Tibial nerve (tissue), 4 donors: ENCODE measurements at regions not wholly inside any gene's neighbourhood (a gene's known extent, or its start where the extent isn't known, plus 50 kb on each side); places are given as distances from the start of the nearest gene placed in this dataset.

ENCODE experiments used
- DNase-seq, 2 donors: peaks; one replicate each; pipeline ENCODE4 v3.0.0-alpha.2; 2019; ENCODE audit warnings: low spot score in 2 of 2
- H3K27ac ChIP-seq, 4 donors: fragments of 200-600 bp; sonication (generic) in 3 of 4; one replicate each; pipeline ENCODE4 v1.5.1; 2017 to 2019; ENCODE audit warnings: mild to moderate bottlenecking in 1 of 4
- H3K27me3 ChIP-seq, 2 donors: fragments of 200-600 bp; sonication (generic) in 1 of 2; one replicate each; pipeline versions ENCODE4 v1.5.1 to v1.6.0; 2017 to 2019
- H3K36me3 ChIP-seq, 3 donors: fragments of 200-600 bp; sonication (generic); one replicate each; pipeline ENCODE4 v1.5.1; 2018 to 2019
- H3K4me1 ChIP-seq, 4 donors: fragments of 200-600 bp; sonication (generic) in 3 of 4; one replicate each; pipeline ENCODE4 v1.5.1; 2017 to 2019
- H3K4me3 ChIP-seq, 4 donors: fragments of 200-600 bp; sonication (generic) in 3 of 4; one replicate each; pipeline ENCODE4 v1.5.1; 2017 to 2019; ENCODE audit warnings: mild to moderate bottlenecking in 1 of 4, moderate library complexity in 1 of 4
- H3K9me3 ChIP-seq, 4 donors: fragments of 200-600 bp; sonication (generic) in 3 of 4; one replicate each; pipeline ENCODE4 v1.5.1; 2017 to 2019
- EP300 ChIP-seq, 2 donors: sonication (generic); formaldehyde crosslinking; IDR thresholded peaks; one replicate each; pipeline ENCODE4 v1.6.1; 2017; ENCODE audit warnings: antibody characterized with exemption in 2 of 2, mild to moderate bottlenecking in 1 of 2
- POLR2A ChIP-seq, 2 donors: fragments of 450-650 bp; IDR thresholded peaks; one replicate each; pipeline ENCODE4 v1.6.1; 2017; ENCODE audit warnings: antibody characterized with exemption in 2 of 2, mild to moderate bottlenecking in 2 of 2, moderate library complexity in 2 of 2
- WGBS, 2 donors: methylation state at CpG; one replicate each; pipeline ENCODE4 v1.1.5; 2018; 5-methylcytosine and 5-hydroxymethylcytosine counted together
- TF ChIP-seq, protein P1 (sequence below), 5 experiments: fragments of 200-600 bp in 3 of 5; fragments of 450-650 bp in 2 of 5; sonication (generic) in 3 of 5; IDR thresholded peaks; one replicate each; pipeline ENCODE4 v1.5.1; 2016 to 2019; ENCODE audit warnings: antibody characterized with exemption in 5 of 5, mild to moderate bottlenecking in 3 of 5, moderate library complexity in 2 of 5

DNA sequence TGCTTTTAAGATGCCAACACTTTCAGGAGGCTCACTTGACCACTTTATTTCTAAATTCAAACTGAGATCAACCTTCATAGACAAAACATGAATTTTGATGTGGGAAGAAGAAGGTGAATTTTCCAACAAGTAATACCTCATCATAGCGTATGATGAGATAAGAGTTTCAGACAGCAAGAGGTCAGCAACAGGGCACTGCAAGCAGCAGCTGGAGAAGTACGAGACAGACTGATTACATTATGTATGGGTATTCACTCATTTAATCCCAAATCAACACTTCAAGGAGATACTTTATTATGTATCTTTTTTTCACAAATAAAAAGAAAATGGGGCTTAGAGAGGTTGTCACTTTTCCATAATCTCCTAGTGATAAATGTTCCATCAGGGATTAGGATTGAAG, 389.8 kb downstream of the TBC1D4 start:
- H3K36me3 ChIP-seq = no peaks in the 10 kb centered on the region

GRCh38 chr13:75091718-75092117, 390.3 kb downstream of the TBC1D4 start:
- Histone ChIP-seq H3K36me3 (no peaks in the 10 kb centered on the region), H3K27me3 (no peaks in the 10 kb centered on the region), H3K9me3 (no peaks in the 10 kb centered on the region), H3K27ac (no peak overlapping the region), H3K4me3 (no peak overlapping the region), H3K4me1 (no peaks in the 10 kb centered on the region)
- 33 to 55% methylated on average over 2 of the region's 2 CpGs for WGBS, 2 donors
- no peak for TF ChIP-seq POLR2A (IDR thresholded peaks at IDR 0.05)
- TF ChIP-seq EP300 (IDR thresholded peaks at IDR 0.05) = no peak
- TF ChIP-seq, protein P1, sequence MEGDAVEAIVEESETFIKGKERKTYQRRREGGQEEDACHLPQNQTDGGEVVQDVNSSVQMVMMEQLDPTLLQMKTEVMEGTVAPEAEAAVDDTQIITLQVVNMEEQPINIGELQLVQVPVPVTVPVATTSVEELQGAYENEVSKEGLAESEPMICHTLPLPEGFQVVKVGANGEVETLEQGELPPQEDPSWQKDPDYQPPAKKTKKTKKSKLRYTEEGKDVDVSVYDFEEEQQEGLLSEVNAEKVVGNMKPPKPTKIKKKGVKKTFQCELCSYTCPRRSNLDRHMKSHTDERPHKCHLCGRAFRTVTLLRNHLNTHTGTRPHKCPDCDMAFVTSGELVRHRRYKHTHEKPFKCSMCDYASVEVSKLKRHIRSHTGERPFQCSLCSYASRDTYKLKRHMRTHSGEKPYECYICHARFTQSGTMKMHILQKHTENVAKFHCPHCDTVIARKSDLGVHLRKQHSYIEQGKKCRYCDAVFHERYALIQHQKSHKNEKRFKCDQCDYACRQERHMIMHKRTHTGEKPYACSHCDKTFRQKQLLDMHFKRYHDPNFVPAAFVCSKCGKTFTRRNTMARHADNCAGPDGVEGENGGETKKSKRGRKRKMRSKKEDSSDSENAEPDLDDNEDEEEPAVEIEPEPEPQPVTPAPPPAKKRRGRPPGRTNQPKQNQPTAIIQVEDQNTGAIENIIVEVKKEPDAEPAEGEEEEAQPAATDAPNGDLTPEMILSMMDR (IDR thresholded peaks at IDR 0.05) = no peak
- no peak for DNase-seq

More for the DNA sequence above, 389.8 kb downstream of the TBC1D4 start:
- Histone ChIP-seq H3K4me3 (no peak overlapping the region), H3K9me3 (no peaks in the 10 kb centered on the region), H3K27me3 (no peaks in the 10 kb centered on the region), H3K4me1 (no peaks in the 10 kb centered on the region), H3K27ac (no peak overlapping the region)
- TF ChIP-seq EP300 (IDR thresholded peaks at IDR 0.05) = no peak
- DNase-seq = no peak
- 84 to 88% methylated on average over 2 of the region's 2 CpGs for WGBS, 2 donors

GRCh38 chr13:75090872-75091615, 390.9 kb downstream of the TBC1D4 start:
- no peaks in the 10 kb centered on the region for H3K9me3 ChIP-seq
- no peaks in the 10 kb centered on the region for H3K27me3 ChIP-seq
- H3K27ac ChIP-seq = no peak overlapping the region
- 51 to 74% methylated on average over 3 of the region's 3 CpGs for WGBS, 2 donors
- no peak for DNase-seq
- TF ChIP-seq POLR2A (IDR thresholded peaks at IDR 0.05) (no peak), EP300 (IDR thresholded peaks at IDR 0.05) (no peak)
- TF ChIP-seq, protein P1 (IDR thresholded peaks at IDR 0.05) = no peak
- H3K36me3 ChIP-seq = no peaks in the 10 kb centered on the region
- no peaks in the 10 kb centered on the region for H3K4me1 ChIP-seq
- H3K4me3 ChIP-seq = no peak overlapping the region

GRCh38 chr13:75088915-75089314, 393.1 kb downstream of the TBC1D4 start:
- Histone ChIP-seq H3K27me3 (no peaks in the 10 kb centered on the region), H3K36me3 (no peaks in the 10 kb centered on the region), H3K4me1 (no peaks in the 10 kb centered on the region), H3K4me3 (no peak overlapping the region), H3K27ac (no peak overlapping the region), H3K9me3 (no peaks in the 10 kb centered on the region)
- 57 to 60% methylated on average over 4 of the region's 4 CpGs for WGBS, 2 donors
- no peak for DNase-seq
- TF ChIP-seq, protein P1 (IDR thresholded peaks at IDR 0.05) = no peak
- no peak for TF ChIP-seq POLR2A (IDR thresholded peaks at IDR 0.05)
- no peak for TF ChIP-seq EP300 (IDR thresholded peaks at IDR 0.05)

- H3K36me3 ChIP-seq = no peaks in the 10 kb centered on the region
- TF ChIP-seq, protein P1 (IDR thresholded peaks at IDR 0.05) = no peak
- TF ChIP-seq POLR2A (IDR thresholded peaks at IDR 0.05) = no peak
- TF ChIP-seq EP300 (IDR thresholded peaks at IDR 0.05) = no peak
- 60 to 67% methylated on average over 2 of the region's 2 CpGs for WGBS, 2 donors
- H3K27ac ChIP-seq = no peak overlapping the region
- H3K27me3 ChIP-seq = no peaks in the 10 kb centered on the region
- H3K4me1 ChIP-seq = no peaks in the 10 kb centered on the region
- H3K9me3 ChIP-seq = no peaks in the 10 kb centered on the region
- no peak for DNase-seq
- H3K4me3 ChIP-seq = no peak overlapping the region
Observed at GRCh38 chr13:75079226-75079625, 402.7 kb downstream of the TBC1D4 start.
